WTC11 (cell line): ENCODE measurements at regions not wholly inside any gene's neighbourhood (a gene's known extent, or its start where the extent isn't known, plus 50 kb on each side); places are given as distances from the start of the nearest gene placed in this dataset.

ENCODE experiments used
- ATAC-seq: fragments of 200-7000 bp; cut with Tn5 transposase; 2 replicates; pipeline ENCODE4 v1.10.0; 2021; ENCODE audit warnings: mild to moderate bottlenecking, moderate library complexity
- CTCF ChIA-PET: fragments of 300-600 bp; sonication (Branson Sonifier 250); formaldehyde crosslinking; loops from one replicate; lab custom pipeline; 2021; ENCODE audit warnings: antibody characterized with exemption; lab: Charles Lee
- POLR2A ChIA-PET: fragments of 350-600 bp; sonication (Branson Sonifier 250); formaldehyde crosslinking; loops from one replicate; lab custom pipeline; 2021; ENCODE audit warnings: antibody characterized with exemption; lab: Charles Lee
- DNase-seq: peaks from one replicate; pipeline ENCODE4 v3.0.0; 2021; ENCODE audit warnings: low spot score
- H3K27ac Mint-ChIP-seq: 2 replicates; pipeline ENCODE4 v1.8.0; 2021; ENCODE audit warnings: mixed read lengths
- H3K27me3 Mint-ChIP-seq: 2 replicates; pipeline ENCODE4 v1.8.0; 2021; ENCODE audit warnings: low read depth, mild to moderate bottlenecking, moderate library complexity, mixed read lengths
- H3K36me3 Mint-ChIP-seq: 2 replicates; pipeline ENCODE4 v1.8.0; 2021; ENCODE audit warnings: mixed read lengths
- H3K4me1 Mint-ChIP-seq: 2 replicates; pipeline ENCODE4 v1.8.0; 2022; ENCODE audit warnings: mixed read lengths
- H3K4me3 Mint-ChIP-seq: 2 replicates; pipeline ENCODE4 v1.8.0; 2021; ENCODE audit warnings: mild to moderate bottlenecking, moderate library complexity, mixed read lengths
- H3K9me3 Mint-ChIP-seq: 2 replicates; pipeline ENCODE4 v1.8.0; 2021; ENCODE audit warnings: mixed read lengths
- EMX1 ChIP-seq: fragments of 250-450 bp; sonication (Bioruptor Pico); IDR thresholded peaks from 2 replicates; pipeline ENCODE4 v1.8.0; 2021; ENCODE audit warnings: mild to moderate bottlenecking
- FOXP1 ChIP-seq: sonication (generic); formaldehyde crosslinking; IDR thresholded peaks from 2 replicates; pipeline ENCODE4 v1.8.0; 2022; ENCODE audit warnings: missing genetic modification reagents, mild to moderate bottlenecking, moderate library complexity, borderline replicate concordance
- IRF2 ChIP-seq: sonication (generic); formaldehyde crosslinking; IDR thresholded peaks from 2 replicates; pipeline ENCODE4 v1.8.0; 2022; ENCODE audit warnings: low read depth, missing genetic modification reagents, borderline replicate concordance
- MXD4 ChIP-seq: fragments of 250-450 bp; sonication (Bioruptor Pico); IDR thresholded peaks from 2 replicates; pipeline ENCODE4 v1.8.0; 2021; ENCODE audit warnings: mild to moderate bottlenecking, moderate library complexity, borderline replicate concordance
- NFATC4 ChIP-seq: fragments of 250-450 bp; sonication (Bioruptor Pico); IDR thresholded peaks from 2 replicates; pipeline ENCODE4 v1.9.0; 2021; ENCODE audit warnings: mild to moderate bottlenecking
- NFE2L1 ChIP-seq: sonication (generic); formaldehyde crosslinking; IDR thresholded peaks from 2 replicates; pipeline ENCODE4 v1.8.1; 2023; ENCODE audit warnings: missing genetic modification reagents
- NR1H2 ChIP-seq: sonication (generic); formaldehyde crosslinking; IDR thresholded peaks from 2 replicates; pipeline ENCODE4 v1.9.0; 2021; ENCODE audit warnings: mild to moderate bottlenecking, moderate library complexity, missing genetic modification reagents
- NR2C2 ChIP-seq: sonication (generic); formaldehyde crosslinking; IDR thresholded peaks from 2 replicates; pipeline ENCODE4 v1.8.0; 2022; ENCODE audit warnings: mild to moderate bottlenecking, missing genetic modification reagents
- OVOL2 ChIP-seq: fragments of 250-450 bp; sonication (Bioruptor Pico); IDR thresholded peaks from 2 replicates; pipeline ENCODE4 v1.9.0; 2021; ENCODE audit warnings: mild to moderate bottlenecking, borderline replicate concordance
- PRRX2 ChIP-seq: fragments of 250-450 bp; sonication (Bioruptor Pico); IDR thresholded peaks from 2 replicates; pipeline ENCODE4 v1.8.0; 2021; ENCODE audit warnings: mild to moderate bottlenecking
- SMAD4 ChIP-seq: sonication (generic); formaldehyde crosslinking; IDR thresholded peaks from 2 replicates; pipeline ENCODE4 v1.8.0; 2022; ENCODE audit warnings: mild to moderate bottlenecking, missing genetic modification reagents
- ZNF317 ChIP-seq: sonication (generic); formaldehyde crosslinking; IDR thresholded peaks from 2 replicates; pipeline ENCODE4 v1.8.1; 2023; ENCODE audit warnings: low read depth, mild to moderate bottlenecking, moderate library complexity, missing genetic modification reagents, borderline replicate concordance
- ZNF423 ChIP-seq: fragments of 250-450 bp; sonication (Bioruptor Pico); IDR thresholded peaks from 2 replicates; pipeline ENCODE4 v2.1.2; 2022; ENCODE audit warnings: mild to moderate bottlenecking, moderate library complexity
- ZNF671 ChIP-seq: fragments of 250-450 bp; sonication (Bioruptor Pico); IDR thresholded peaks from 2 replicates; pipeline ENCODE4 v1.8.0; 2021; ENCODE audit warnings: mild to moderate bottlenecking
- TF ChIP-seq, protein P1 (sequence below): sonication (generic); formaldehyde crosslinking; IDR thresholded peaks from 2 replicates; pipeline ENCODE4 v1.8.1; 2023; ENCODE audit warnings: mild to moderate bottlenecking, missing genetic modification reagents, borderline replicate concordance
- TF ChIP-seq, protein P2 (sequence below): sonication (generic); formaldehyde crosslinking; IDR thresholded peaks from 2 replicates; pipeline ENCODE4 v1.8.1; 2023; ENCODE audit warnings: mild to moderate bottlenecking, missing genetic modification reagents
- TF ChIP-seq, protein P3 (sequence below): sonication (generic); formaldehyde crosslinking; IDR thresholded peaks from 2 replicates; pipeline ENCODE4 v1.8.0; 2023; ENCODE audit warnings: missing genetic modification reagents, mild to moderate bottlenecking, borderline replicate concordance
- TF ChIP-seq, protein P4 (sequence below): fragments of 250-450 bp; sonication (Bioruptor Pico); IDR thresholded peaks from 2 replicates; pipeline ENCODE4 v1.9.0; 2021; ENCODE audit warnings: mild to moderate bottlenecking
- TF ChIP-seq, protein P5 (sequence below): sonication (generic); formaldehyde crosslinking; conservative IDR thresholded peaks from 2 replicates; pipeline ENCODE4 v1.8.1; 2023; ENCODE audit warnings: mild to moderate bottlenecking, low read depth, missing genetic modification reagents, moderate library complexity

DNA sequence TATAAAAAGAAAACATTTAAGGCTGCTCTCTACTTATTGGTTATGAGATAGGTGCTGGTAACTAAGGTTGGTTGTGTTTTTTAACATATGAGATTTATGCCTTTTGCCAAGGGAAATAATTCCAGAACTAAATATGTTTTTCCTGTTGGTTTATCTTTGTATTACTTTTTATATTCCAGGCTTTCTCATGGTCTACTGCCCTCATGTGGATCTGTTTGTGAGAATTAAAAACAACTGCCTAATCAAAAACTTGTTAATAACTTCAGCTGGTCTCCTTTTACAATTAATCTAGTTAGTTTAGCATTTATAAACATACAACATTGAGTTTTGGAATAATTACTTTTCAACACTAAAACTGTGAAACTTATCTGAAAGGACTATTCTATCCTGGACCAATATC lies 1208.3 kb downstream of the ADGRL3 start (continued):
- TF ChIP-seq, protein P1, sequence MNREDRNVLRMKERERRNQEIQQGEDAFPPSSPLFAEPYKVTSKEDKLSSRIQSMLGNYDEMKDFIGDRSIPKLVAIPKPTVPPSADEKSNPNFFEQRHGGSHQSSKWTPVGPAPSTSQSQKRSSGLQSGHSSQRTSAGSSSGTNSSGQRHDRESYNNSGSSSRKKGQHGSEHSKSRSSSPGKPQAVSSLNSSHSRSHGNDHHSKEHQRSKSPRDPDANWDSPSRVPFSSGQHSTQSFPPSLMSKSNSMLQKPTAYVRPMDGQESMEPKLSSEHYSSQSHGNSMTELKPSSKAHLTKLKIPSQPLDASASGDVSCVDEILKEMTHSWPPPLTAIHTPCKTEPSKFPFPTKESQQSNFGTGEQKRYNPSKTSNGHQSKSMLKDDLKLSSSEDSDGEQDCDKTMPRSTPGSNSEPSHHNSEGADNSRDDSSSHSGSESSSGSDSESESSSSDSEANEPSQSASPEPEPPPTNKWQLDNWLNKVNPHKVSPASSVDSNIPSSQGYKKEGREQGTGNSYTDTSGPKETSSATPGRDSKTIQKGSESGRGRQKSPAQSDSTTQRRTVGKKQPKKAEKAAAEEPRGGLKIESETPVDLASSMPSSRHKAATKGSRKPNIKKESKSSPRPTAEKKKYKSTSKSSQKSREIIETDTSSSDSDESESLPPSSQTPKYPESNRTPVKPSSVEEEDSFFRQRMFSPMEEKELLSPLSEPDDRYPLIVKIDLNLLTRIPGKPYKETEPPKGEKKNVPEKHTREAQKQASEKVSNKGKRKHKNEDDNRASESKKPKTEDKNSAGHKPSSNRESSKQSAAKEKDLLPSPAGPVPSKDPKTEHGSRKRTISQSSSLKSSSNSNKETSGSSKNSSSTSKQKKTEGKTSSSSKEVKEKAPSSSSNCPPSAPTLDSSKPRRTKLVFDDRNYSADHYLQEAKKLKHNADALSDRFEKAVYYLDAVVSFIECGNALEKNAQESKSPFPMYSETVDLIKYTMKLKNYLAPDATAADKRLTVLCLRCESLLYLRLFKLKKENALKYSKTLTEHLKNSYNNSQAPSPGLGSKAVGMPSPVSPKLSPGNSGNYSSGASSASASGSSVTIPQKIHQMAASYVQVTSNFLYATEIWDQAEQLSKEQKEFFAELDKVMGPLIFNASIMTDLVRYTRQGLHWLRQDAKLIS (CRISPR knock-in tag), result no peak

DNA sequence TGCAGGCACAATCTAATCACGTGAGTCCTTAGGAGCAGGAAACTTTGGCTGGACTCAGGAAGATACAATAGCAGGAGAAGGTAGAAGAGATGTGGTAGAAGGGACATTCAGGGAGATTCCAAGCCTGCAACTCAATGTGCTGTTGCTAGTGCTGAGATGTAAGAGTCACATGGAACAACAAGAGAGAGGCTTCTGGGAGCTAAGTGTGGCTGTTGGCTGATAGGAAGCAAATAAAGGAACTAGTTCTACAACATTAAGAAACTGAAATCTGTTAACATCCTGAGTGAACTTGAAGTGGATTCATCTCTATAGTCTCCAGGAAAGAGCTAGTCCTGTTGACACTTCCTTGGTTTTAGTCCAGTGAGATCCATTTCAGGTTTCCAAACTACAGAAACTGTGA lies 1207.4 kb downstream of the ADGRL3 start:
- ChIA-PET POLR2A (no interaction called here), CTCF (no interaction called here)
- TF ChIP-seq, protein P2, sequence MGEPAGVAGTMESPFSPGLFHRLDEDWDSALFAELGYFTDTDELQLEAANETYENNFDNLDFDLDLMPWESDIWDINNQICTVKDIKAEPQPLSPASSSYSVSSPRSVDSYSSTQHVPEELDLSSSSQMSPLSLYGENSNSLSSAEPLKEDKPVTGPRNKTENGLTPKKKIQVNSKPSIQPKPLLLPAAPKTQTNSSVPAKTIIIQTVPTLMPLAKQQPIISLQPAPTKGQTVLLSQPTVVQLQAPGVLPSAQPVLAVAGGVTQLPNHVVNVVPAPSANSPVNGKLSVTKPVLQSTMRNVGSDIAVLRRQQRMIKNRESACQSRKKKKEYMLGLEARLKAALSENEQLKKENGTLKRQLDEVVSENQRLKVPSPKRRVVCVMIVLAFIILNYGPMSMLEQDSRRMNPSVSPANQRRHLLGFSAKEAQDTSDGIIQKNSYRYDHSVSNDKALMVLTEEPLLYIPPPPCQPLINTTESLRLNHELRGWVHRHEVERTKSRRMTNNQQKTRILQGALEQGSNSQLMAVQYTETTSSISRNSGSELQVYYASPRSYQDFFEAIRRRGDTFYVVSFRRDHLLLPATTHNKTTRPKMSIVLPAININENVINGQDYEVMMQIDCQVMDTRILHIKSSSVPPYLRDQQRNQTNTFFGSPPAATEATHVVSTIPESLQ (CRISPR knock-in tag), result no peak
- TF ChIP-seq NFATC4 (CRISPR knock-in tag) (no peak), ZNF423 (no peak), NFE2L1 (CRISPR knock-in tag) (no peak), SMAD4 (CRISPR knock-in tag) (no peak)
- H3K27me3 Mint-ChIP-seq, result no peaks in the 10 kb centered on the region
- H3K4me3 Mint-ChIP-seq, result no peak overlapping the region
- ATAC-seq, result no peak
- no peak overlapping the region for H3K27ac Mint-ChIP-seq
- no peak for DNase-seq
- H3K9me3 Mint-ChIP-seq, result peaks cover 16% of the 10 kb centered on the region; the same call in 1 of the 2 replicates
- no peaks in the 10 kb centered on the region for H3K36me3 Mint-ChIP-seq
- H3K4me1 Mint-ChIP-seq, result no peaks in the 10 kb centered on the region

DNA sequence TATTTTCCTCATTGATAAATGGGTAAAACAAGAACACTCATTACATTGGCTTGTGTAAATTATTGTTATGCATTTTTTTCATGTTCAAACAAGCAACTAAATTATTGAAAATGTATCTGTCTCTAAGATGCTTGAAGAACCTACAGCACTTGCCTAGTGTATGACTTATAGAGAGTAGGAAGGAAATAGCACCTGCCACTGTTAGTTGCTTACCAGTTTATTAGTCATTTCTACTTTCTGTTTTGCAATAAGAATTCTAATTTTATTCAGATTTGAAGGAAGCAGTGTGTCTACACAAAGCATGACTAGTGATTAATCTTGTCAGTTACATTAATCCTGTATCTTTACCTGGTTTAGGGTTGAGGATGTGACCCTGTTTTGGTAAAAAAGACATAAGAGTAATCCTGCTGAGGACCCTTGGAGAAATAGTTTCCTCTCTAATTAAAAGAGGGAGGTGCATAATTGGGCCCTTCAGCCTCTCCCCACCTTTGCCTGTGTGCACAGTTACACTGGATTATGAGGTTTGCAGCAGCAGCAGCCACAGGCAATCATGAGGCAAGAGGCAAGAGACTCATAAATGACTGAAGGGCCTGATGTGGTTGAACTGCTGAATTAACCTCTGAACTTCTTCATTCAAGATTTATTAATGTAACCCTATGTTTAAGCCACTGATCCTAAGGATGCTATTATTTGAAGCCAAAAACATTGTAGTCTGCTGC lies 1202.1 kb downstream of the ADGRL3 start:
- DNase-seq, result no peak
- Mint-ChIP-seq H3K27me3 (no peaks in the 10 kb centered on the region), H3K27ac (no peak overlapping the region), H3K4me3 (no peak overlapping the region), H3K36me3 (no peaks in the 10 kb centered on the region), H3K9me3 (peaks cover 15% of the 10 kb centered on the region; the same call in 1 of the 2 replicates), H3K4me1 (no peaks in the 10 kb centered on the region)
- POLR2A ChIA-PET, result no interaction called here
- CTCF ChIA-PET, result no interaction called here
- ATAC-seq, result no peak
- TF ChIP-seq, protein P3, sequence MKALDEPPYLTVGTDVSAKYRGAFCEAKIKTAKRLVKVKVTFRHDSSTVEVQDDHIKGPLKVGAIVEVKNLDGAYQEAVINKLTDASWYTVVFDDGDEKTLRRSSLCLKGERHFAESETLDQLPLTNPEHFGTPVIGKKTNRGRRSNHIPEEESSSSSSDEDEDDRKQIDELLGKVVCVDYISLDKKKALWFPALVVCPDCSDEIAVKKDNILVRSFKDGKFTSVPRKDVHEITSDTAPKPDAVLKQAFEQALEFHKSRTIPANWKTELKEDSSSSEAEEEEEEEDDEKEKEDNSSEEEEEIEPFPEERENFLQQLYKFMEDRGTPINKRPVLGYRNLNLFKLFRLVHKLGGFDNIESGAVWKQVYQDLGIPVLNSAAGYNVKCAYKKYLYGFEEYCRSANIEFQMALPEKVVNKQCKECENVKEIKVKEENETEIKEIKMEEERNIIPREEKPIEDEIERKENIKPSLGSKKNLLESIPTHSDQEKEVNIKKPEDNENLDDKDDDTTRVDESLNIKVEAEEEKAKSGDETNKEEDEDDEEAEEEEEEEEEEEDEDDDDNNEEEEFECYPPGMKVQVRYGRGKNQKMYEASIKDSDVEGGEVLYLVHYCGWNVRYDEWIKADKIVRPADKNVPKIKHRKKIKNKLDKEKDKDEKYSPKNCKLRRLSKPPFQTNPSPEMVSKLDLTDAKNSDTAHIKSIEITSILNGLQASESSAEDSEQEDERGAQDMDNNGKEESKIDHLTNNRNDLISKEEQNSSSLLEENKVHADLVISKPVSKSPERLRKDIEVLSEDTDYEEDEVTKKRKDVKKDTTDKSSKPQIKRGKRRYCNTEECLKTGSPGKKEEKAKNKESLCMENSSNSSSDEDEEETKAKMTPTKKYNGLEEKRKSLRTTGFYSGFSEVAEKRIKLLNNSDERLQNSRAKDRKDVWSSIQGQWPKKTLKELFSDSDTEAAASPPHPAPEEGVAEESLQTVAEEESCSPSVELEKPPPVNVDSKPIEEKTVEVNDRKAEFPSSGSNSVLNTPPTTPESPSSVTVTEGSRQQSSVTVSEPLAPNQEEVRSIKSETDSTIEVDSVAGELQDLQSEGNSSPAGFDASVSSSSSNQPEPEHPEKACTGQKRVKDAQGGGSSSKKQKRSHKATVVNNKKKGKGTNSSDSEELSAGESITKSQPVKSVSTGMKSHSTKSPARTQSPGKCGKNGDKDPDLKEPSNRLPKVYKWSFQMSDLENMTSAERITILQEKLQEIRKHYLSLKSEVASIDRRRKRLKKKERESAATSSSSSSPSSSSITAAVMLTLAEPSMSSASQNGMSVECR (CRISPR knock-in tag), result no peak
- TF ChIP-seq, protein P4, sequence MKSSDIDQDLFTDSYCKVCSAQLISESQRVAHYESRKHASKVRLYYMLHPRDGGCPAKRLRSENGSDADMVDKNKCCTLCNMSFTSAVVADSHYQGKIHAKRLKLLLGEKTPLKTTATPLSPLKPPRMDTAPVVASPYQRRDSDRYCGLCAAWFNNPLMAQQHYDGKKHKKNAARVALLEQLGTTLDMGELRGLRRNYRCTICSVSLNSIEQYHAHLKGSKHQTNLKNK, result no peak
- TF ChIP-seq OVOL2 (CRISPR knock-in tag) (no peak), NR1H2 (no peak), MXD4 (CRISPR knock-in tag) (no peak), NR2C2 (CRISPR knock-in tag) (no peak), FOXP1 (CRISPR knock-in tag) (no peak), PRRX2 (CRISPR knock-in tag) (no peak), ZNF317 (CRISPR knock-in tag) (no peak), EMX1 (CRISPR knock-in tag) (no peak), IRF2 (CRISPR knock-in tag) (no peak), ZNF671 (CRISPR knock-in tag) (no peak)
- TF ChIP-seq, protein P5, sequence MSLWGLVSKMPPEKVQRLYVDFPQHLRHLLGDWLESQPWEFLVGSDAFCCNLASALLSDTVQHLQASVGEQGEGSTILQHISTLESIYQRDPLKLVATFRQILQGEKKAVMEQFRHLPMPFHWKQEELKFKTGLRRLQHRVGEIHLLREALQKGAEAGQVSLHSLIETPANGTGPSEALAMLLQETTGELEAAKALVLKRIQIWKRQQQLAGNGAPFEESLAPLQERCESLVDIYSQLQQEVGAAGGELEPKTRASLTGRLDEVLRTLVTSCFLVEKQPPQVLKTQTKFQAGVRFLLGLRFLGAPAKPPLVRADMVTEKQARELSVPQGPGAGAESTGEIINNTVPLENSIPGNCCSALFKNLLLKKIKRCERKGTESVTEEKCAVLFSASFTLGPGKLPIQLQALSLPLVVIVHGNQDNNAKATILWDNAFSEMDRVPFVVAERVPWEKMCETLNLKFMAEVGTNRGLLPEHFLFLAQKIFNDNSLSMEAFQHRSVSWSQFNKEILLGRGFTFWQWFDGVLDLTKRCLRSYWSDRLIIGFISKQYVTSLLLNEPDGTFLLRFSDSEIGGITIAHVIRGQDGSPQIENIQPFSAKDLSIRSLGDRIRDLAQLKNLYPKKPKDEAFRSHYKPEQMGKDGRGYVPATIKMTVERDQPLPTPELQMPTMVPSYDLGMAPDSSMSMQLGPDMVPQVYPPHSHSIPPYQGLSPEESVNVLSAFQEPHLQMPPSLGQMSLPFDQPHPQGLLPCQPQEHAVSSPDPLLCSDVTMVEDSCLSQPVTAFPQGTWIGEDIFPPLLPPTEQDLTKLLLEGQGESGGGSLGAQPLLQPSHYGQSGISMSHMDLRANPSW (CRISPR knock-in tag), result no peak
